Muscle layer of duodenum (tissue), 2 donors: ENCODE measurements at regions not wholly inside any gene's neighbourhood (a gene's known extent, or its start where the extent isn't known, plus 50 kb on each side); places are given as distances from the start of the nearest gene placed in this dataset.
"Not testable (repeated sequence)": the region's sequence is repeated elsewhere in the genome, so short reads cannot be mapped to it uniquely, and the experiment has no call there.

Experiments
- H3K27ac ChIP-seq: one replicate; pipeline ENCODE4 v1.7.0; 2013; ENCODE audit warnings: mild to moderate bottlenecking, low read length
- H3K27me3 ChIP-seq: one replicate; pipeline ENCODE4 v1.7.0; 2013; ENCODE audit warnings: low read depth, mild to moderate bottlenecking, control low read depth, low read length
- H3K36me3 ChIP-seq, 2 donors: one replicate each; pipeline ENCODE4 v1.7.0; 2013; ENCODE audit warnings: low read length in 2 of 2, control low read depth in 1 of 2, mild to moderate bottlenecking in 1 of 2; ENCODE audit not compliant: insufficient read depth in 2 of 2, control insufficient read depth in 1 of 2
- H3K4me1 ChIP-seq, 2 donors: one replicate each; pipeline ENCODE4 v1.7.0; 2013; ENCODE audit warnings: low read length in 2 of 2, mild to moderate bottlenecking in 2 of 2, control low read depth in 1 of 2, moderate library complexity in 1 of 2; ENCODE audit not compliant: insufficient read depth in 2 of 2, control insufficient read depth in 1 of 2
- H3K4me3 ChIP-seq, 2 donors: one replicate each; pipeline ENCODE4 v1.7.0; 2013; ENCODE audit warnings: low read length in 2 of 2, low read depth in 1 of 2, mild to moderate bottlenecking in 1 of 2
- H3K9me3 ChIP-seq, 2 donors: one replicate each; pipeline ENCODE4 v1.7.0; 2013; ENCODE audit warnings: low read length in 2 of 2, control low read depth in 1 of 2, mild to moderate bottlenecking in 1 of 2; ENCODE audit not compliant: control insufficient read depth in 1 of 2
- donor health status: healthy.

DNA sequence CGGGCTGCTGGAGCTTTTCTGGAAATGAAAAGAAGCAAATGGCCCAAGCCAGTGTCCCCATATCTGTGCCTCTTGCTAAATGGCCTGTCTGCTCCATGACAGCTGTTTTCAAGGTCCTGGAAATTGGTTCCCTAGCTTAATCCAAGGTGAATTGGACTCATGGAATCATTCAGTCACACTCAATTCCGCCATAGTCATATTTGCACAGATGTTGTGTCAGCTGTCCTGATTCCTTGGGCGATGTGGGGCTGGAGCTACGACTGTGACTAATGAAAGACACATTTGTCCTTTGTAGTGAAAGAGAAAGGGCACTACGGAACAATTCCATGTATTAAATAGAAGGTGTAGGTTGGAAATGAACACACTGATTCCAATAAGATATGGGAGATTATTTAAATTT is 102.9 kb upstream of the MEGF10 start:
- Histone ChIP-seq H3K27ac (no peak overlapping the region), H3K4me3 (no peak overlapping the region), H3K9me3 (no peaks in the 10 kb centered on the region), H3K27me3 (no peaks in the 10 kb centered on the region), H3K36me3 (no peaks in the 10 kb centered on the region), H3K4me1 (no peaks in the 10 kb centered on the region)

DNA sequence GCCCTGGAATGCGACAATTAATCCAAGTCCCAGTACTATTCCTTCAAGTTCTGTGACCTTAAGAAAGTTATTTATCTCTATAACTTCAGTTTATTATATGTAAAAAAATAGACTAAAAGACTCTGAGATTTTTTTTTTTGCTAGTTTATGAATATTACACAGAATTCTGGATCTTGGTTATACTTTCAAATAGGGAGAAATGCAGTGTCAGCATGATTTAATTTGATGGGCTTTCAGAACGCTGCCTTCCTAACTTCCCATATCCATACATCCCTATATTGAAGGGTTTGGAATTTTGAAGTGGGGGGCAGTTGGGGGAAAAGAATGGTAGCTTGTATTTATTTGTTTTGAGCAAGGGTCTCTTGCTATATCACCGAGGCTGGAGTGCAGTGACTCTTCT is 98.4 kb upstream of the MEGF10 start:
- H3K36me3 ChIP-seq = no peaks in the 10 kb centered on the region
- H3K4me3 ChIP-seq = no peak overlapping the region
- no peaks in the 10 kb centered on the region for H3K4me1 ChIP-seq
- no peaks in the 10 kb centered on the region for H3K27me3 ChIP-seq
- H3K9me3 ChIP-seq = no peaks in the 10 kb centered on the region
- no peak overlapping the region for H3K27ac ChIP-seq

DNA sequence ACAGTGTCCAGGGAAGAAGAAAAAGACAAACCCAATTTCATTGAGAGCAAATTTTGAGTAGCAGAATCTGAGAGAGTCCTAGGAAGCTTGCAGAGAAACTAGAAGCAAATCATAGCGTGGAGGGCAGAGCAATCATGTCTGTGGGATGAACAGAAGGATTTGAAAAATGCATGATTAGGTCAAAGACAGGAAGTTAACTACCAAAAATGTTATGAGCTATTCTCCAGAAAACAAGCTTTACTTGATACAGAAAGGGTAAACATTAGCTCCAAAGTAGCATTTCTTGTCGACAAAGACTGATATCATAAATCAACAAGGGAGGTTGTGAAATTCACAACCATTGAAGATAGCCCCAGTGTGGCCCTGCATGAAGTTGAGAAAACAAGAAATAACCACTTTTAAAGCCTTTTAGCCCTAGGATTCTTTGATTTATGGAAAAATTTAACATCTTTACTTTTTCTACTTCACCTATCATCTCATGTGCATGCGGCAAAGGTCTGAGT is 97.7 kb upstream of the MEGF10 start:
- Histone ChIP-seq H3K4me3 (no peak overlapping the region), H3K4me1 (no peaks in the 10 kb centered on the region), H3K36me3 (no peaks in the 10 kb centered on the region), H3K9me3 (no peaks in the 10 kb centered on the region), H3K27ac (no peak overlapping the region), H3K27me3 (no peaks in the 10 kb centered on the region)

DNA sequence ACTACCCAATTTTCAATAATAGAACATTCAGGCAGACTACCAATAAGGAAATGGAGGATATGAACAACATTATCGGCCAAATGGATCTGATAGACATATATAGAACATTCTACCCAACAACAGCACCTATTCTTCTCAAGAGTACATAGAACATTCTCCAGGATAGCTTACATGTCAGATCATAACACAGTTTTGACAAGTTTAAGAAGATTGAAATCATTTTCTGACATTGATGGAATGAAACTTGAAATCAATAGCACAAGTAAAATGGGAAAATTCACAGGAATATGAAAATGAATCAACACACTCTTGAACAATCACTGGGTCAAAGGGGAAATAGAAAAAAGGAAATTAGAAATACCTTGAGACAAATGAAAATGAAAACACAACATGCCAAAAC is 94.6 kb upstream of the MEGF10 start:
- H3K36me3 ChIP-seq = no peaks in the 10 kb centered on the region
- H3K4me3 ChIP-seq = no peak overlapping the region
- H3K4me1 ChIP-seq = no peaks in the 10 kb centered on the region
- no peak overlapping the region for H3K27ac ChIP-seq
- no peaks in the 10 kb centered on the region for H3K27me3 ChIP-seq
- no peaks in the 10 kb centered on the region for H3K9me3 ChIP-seq

DNA sequence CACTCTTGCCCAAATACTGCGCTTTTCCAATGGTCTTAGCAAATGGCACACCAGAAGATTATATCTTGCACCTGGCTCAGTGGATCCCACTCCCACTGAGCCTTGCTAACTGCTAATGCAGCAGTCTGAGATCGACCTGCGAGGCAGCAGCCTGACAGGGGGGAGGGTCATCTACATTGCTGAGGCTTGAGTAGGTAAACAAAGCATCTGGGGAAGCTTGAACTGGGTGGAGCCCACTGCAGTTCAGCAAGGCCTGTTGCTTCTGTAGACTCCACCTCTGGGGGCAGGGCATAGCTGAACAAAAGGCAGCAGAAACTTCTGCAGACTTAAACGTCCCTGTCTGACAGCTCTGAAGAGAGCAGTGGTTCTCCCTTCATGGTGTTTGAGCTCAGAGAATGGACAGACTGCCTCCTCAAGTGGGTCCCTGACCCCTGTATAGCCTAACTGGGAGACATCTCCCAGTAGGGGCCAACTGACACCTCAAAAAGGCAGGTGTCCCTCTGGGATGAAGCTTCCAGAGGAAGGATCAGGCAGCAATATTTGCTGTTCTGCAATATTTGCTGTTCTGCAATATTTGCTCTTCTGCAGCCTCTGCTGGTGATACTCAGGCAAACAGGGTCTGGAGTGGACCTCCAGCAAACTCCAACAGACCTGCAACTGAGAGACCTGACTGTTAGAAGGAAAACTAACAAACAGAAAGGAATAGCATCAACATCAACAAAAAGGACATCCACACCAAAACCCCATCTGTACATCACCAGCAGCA is 93.0 kb upstream of the MEGF10 start:
- not testable (repeated sequence) for H3K4me3 ChIP-seq, H3K36me3 ChIP-seq, H3K4me1 ChIP-seq, H3K27me3 ChIP-seq, H3K9me3 ChIP-seq, H3K27ac ChIP-seq

DNA sequence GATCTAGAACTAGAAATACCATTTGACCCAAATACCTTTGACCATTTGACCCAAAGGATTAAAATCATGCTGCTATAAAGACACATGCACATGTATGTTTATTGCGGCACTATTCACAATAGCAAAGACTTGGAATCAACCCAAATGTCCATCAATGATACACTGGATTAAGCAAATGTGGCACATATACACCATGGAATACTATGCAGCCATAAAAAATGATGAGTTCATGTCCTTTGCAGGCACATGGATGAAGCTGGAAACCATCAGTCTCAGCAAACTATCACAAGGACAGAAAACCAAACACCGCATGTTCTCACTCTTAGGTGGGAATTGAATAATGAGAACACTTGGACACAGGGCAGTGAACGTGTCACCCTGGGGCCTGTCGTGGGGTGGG is 87.9 kb upstream of the MEGF10 start:
- H3K4me1 ChIP-seq, H3K27me3 ChIP-seq, H3K9me3 ChIP-seq, H3K27ac ChIP-seq, H3K36me3 ChIP-seq, H3K4me3 ChIP-seq: not testable (repeated sequence)

DNA sequence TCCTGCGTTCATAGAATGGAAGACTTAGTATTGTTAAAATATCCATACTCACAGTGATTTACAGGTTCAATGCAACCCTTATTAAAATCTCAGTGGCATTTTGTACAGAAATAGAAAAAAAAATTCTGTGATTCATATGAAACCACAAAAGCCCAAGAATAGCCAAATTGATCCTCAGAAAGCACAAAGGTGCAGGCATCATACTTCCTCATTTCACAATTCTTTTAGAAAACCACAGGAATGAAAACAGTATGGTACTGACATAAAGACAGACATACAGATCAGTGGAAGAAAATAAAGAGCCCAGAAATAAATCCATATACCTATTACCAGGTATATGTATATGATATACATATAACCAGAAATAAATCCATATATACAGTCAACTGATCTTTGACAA is 86.8 kb upstream of the MEGF10 start:
- Histone ChIP-seq H3K4me3 (no peak overlapping the region), H3K9me3 (peaks cover 0 to 2% of the 10 kb centered on the region in 2 donors), H3K27ac (no peak overlapping the region)

DNA sequence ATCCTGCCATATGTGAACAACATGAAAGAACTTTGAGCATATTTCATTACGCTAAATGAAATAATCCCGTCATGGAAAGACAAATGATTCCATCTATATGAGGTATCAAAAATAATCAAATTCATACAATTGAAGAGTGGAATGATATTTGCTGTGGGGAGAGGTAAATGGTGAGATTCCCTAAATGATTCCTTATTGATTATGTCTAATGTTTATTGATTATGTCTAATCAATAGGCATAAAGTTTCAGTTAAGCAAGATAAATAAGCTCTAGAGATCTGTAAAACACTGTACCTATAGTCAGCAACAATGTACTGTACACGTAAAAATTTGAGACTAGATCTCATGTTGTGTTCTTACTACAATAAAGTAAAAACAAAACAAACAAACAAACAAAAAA is 85.4 kb upstream of the MEGF10 start:
- peaks cover 0 to 2% of the 10 kb centered on the region in 2 donors for H3K9me3 ChIP-seq
- H3K27ac ChIP-seq = no peak overlapping the region
- H3K27me3 ChIP-seq = no peaks in the 10 kb centered on the region
- no peaks in the 10 kb centered on the region for H3K36me3 ChIP-seq
- H3K4me1 ChIP-seq = no peaks in the 10 kb centered on the region
- H3K4me3 ChIP-seq = no peak overlapping the region

More for the DNA sequence above, 86.8 kb upstream of the MEGF10 start:
- no peaks in the 10 kb centered on the region for H3K4me1 ChIP-seq
- H3K36me3 ChIP-seq = no peaks in the 10 kb centered on the region
- no peaks in the 10 kb centered on the region for H3K27me3 ChIP-seq

DNA sequence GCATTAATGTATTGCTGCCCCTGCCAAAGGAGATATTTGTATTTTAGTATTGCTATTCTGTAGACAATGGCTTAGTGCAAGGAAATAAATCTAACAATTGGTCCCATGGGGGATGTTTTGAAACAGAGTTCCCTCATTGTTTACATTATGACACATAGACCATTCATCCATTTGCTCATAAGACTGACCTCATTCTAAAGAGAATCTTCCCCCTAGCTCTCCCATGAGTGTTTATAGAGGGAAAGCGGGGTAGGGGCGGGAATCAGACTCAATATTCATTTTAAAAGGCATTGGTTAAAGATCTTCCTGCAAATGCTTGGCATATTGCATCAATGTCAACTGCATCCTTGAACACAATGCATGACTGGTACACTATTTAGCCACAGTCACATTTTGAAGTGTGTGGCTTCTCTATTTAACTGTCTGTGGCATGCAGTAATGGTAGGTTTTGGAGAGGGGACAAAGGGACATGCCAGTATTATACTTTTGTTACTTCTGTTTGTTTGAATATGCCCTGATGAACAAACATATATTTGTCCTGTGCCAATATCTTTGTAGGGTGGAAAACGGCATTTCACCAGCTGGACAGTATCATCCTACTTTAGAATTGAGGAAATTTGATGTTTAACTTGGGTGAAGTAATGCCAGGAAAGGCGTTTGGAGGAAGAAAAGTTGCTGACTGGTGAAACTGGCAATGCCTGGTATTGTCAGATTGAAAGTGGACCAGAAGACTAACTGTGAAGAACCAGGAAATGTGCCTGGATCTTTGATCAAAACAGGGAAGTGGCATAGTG is 84.1 kb upstream of the MEGF10 start:
- H3K4me3 ChIP-seq = no peak overlapping the region
- no peaks in the 10 kb centered on the region for H3K27me3 ChIP-seq
- H3K4me1 ChIP-seq = no peaks in the 10 kb centered on the region
- H3K36me3 ChIP-seq = no peaks in the 10 kb centered on the region
- peaks cover 0 to 2% of the 10 kb centered on the region in 2 donors for H3K9me3 ChIP-seq
- no peak overlapping the region for H3K27ac ChIP-seq

DNA sequence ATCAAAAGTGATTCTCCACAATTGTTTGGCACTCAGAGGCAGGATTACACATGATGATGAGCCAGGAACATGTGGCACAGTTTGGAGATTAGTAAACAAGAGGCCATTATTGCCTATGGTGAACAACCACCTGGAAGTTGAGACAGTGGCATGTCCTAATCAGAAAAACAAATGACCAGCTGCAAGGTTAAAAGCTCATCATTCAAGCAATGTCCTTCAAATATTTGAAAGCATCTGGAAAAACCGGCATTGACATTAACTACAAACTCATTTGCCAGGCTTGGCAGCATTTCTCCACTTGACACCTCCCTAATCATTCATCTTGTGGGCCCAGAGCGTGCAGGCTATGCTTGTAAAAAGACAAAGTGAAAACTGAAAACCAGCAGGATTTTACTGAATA is 80.6 kb upstream of the MEGF10 start:
- no peaks in the 10 kb centered on the region for H3K36me3 ChIP-seq
- H3K27me3 ChIP-seq = no peaks in the 10 kb centered on the region
- H3K4me3 ChIP-seq = no peak overlapping the region
- no peaks in the 10 kb centered on the region for H3K9me3 ChIP-seq
- no peaks in the 10 kb centered on the region for H3K4me1 ChIP-seq
- no peak overlapping the region for H3K27ac ChIP-seq

DNA sequence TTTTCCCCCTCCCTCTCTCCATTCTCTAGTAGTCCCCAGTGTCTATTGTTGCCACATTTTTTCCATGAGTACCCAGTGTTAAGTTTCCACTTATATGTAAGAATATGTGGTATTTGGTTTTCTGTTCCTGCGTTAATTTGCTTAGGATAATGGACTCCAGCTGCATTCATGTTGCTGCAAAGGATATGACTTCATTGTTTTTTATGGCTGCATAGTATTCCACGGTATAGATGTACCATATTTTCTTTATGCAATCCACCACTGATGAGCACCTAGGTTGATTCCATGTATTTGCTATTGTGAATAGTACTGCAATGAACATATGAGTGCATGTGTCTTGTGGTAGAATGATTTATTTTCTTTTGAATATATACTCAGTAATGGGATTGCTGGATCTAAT is 77.4 kb upstream of the MEGF10 start:
- no peaks in the 10 kb centered on the region for H3K9me3 ChIP-seq
- H3K27ac ChIP-seq = no peak overlapping the region
- no peaks in the 10 kb centered on the region for H3K36me3 ChIP-seq
- no peaks in the 10 kb centered on the region for H3K4me1 ChIP-seq
- H3K4me3 ChIP-seq = no peak overlapping the region
- H3K27me3 ChIP-seq = no peaks in the 10 kb centered on the region
